ENCODE measurements at regions not wholly inside any gene's neighbourhood (a gene's known extent, or its start where the extent isn't known, plus 50 kb on each side); places are given as distances from the start of the nearest gene placed in this dataset.

DNA sequence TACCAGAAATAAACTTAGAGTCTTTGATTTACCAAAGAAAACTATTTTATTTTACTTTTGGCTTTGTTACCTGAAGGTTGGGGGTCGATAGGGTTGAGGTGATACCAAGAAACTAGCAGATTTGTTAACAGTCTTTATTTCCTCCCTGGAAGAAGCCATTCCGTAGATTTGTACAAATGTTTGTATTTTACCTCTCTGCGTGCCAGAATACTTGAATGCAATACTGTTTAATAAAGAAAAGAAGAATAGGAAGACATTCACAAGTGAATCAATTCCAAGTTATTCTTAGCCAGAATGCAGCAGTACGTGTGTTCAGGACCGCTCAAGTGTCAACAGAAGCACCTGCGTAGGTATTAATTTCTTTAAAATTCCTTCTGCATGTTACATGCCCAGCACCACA lies 260.3 kb upstream of the TENM3 start:
- DNase-seq (ENCODE audit: low read depth in 4 of 4, low spot score in 2 of 4), result no peak

DNA sequence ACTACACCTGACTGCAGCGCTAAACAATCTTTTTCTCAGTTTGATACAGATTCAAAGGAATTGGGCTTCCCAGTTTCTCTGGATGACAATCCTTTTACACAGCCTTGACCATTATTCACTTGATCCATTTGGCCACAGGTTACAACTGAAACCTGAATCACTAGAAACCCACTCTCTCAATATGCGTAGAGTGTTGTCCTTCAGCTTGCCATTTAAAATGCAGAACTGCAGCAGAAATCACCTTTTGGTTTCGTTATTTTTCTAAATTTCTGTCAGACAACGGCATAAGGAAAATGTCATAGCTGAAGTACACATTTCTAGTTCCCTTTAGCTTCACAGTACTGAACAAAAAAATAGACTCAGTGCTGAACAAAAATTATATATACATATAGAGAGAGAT lies 255.8 kb upstream of the TENM3 start:
- DNase-seq (ENCODE audit: low read depth in 4 of 4, low spot score in 2 of 4), result no peak

DNA sequence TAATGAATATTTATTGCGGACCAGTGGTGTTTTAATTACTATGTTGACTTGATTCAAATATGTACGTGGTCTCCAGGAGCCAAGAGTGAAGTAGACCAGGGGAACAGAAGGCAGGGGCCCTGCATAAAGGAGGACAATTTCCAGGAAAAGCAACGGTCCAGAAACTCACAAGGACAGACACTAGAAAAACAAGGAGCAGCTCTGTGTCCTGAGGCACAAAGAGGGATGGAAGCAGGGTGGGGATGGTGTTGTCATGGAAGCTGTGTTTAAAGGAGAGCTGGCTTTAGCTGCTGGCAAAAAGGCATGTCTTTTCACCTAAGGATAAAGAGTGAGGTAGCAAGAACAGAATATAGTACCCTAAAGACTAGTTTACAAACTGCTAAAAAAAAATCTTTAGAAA lies 254.1 kb upstream of the TENM3 start:
- no peak for DNase-seq (ENCODE audit: low read depth in 4 of 4, low spot score in 2 of 4)

DNA sequence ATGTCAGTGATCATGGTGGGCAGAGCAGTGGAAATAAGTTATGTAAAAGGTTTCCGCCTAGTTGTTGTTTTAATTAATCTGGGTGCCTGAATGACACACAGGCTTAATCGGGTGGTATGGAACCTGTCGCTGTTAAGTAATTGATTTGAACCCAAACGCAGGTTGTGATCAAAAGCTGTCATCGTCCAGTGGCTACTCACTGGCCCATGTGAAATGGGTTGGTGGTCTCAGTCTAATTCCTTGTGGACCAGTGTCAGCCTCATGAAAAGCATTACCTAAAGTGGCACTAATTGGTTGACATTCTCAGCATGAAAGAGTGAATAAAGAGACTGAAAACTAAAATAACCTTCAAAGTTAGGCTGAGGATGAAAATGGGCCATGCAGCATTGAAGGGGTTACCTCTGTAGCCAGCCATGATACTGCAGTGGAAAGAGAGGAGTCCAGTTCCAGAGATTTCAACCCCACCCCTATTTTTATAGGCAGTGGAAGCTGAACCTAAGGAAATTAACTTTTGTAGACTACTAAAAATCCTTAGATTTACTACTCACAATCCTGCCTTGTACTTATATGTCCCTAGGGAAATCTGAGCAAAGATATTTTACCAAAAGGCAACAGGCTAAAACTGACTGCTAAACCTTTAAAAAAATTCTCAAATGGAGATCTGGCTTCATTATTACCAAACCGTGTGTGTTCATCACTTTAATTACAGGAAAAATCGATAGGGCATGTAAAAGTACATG lies 251.7 kb upstream of the TENM3 start:
- no peak for DNase-seq (ENCODE audit: low read depth in 4 of 4, low spot score in 2 of 4)

DNA sequence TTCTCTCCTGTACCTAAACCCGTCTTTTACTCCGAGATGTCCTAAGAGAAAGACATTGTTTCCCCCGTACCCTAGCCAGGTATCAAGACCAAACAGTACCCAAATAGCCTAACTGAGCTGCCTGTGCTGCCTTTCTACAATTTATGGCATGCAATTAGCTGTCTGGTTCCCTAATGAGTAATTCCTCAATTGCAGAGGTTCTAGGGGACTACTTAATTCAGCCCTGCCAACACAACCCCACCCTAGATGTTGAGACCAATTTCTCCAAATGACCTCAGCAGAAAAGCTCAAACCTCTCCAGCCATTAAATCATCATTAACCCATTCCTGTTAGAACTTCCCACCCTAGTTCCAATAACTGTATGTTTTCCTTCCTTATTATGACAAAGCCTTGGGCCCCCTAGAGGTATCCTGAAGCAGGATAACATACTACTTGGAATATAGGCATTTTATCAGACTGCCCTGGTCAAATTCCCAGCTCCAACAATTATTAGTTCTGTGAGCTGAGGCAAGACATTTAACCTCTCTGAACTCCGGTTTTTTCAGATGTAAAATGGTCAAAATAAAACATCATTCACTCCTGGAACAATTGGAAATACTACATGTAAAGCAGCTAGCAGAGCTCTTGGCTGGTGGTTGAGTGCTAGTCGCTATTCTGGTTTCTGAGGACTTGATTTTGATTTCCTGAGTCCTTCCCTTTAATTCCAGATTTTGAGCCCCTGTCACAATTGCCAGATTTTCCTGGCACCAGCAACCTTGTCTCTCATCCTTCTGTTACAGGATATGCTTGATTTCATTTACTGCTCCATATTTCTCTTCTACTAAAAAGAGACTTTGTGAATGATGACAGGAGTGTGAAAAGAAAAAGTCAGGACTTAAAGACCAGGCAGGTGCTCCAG lies 244.6 kb upstream of the TENM3 start:
- no peak for DNase-seq (ENCODE audit: low read depth in 4 of 4, low spot score in 2 of 4)

DNA sequence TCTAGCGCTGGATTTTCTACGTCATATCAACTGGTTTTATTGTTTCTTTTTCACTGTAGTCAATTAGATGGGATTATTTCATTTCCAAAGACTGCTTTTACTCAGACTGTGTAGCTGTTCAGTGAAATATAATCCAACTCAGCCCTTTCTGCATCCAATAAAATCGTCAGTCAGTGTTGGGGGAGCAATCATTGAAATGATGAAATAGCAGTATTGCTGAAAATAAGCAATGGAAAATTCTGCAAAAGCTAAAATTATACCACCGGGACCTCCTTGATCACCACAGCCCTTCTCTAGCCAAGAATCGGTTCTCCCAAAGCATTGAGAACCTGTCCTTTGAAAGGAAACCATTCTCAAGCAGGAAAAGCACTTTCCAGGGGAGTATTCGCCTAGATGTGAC lies 243.1 kb upstream of the TENM3 start:
- DNase-seq (ENCODE audit: low read depth in 4 of 4, low spot score in 2 of 4), result no peak

DNA sequence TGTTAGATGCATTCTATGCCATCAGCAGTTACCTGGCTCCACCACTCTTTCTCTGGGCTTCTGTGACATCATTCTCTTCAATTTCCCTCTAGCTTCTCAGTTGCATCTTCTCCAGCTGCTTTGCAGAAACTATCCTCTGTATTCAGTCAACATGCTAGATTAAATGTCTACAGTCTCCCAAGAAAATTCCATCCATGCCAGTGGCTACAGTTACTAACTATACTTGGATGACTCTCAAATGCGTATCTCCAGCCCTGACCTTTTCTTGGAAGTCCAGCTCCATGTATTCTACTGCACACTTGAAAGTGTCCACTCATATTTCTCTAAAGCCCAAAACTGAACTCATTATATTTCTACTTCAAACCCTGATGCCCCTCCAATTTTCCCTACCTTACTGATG lies 232.3 kb upstream of the TENM3 start:
- no peak for DNase-seq (ENCODE audit: low read depth in 4 of 4, low spot score in 2 of 4)

DNA sequence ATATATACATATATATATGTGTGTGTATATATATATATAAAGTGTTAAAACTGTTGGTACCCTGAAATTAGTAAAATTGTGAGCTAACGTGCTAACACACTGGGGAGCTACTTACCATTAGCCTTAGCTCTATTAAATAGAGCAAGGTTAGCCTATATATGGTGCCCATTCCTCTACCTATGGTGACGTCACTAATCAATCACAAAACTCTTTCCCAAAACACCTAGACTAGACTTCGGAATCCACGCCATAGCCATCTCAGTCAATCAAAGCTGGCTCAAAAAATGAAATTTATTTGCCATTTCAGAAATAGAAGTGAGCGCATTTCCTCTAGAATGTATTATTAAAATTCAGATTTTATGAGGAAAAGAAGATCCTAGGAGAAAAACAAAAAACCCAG lies 229.0 kb upstream of the TENM3 start:
- no peak for DNase-seq (ENCODE audit: low read depth in 4 of 4, low spot score in 2 of 4)

DNA sequence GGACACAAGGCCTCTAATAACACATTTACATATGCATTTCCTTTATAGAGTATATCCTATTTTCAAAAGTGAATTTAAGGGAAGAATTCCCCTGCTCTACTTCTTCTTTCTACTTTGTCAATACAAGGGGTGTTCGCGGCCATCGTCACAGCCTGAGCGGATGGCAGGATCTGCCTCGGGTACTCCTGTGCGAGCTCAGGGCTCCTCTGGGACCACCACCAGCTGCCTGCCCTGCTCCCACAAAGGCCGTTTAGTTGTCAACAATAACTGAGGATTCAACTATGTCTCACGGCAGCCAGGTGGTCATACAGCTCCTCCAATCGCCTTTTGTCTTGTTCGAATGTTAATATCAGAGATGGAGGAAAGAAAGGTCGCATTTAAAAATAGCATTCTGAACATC lies 228.2 kb upstream of the TENM3 start:
- DNase-seq (ENCODE audit: low read depth in 4 of 4, low spot score in 2 of 4), result no peak

DNA sequence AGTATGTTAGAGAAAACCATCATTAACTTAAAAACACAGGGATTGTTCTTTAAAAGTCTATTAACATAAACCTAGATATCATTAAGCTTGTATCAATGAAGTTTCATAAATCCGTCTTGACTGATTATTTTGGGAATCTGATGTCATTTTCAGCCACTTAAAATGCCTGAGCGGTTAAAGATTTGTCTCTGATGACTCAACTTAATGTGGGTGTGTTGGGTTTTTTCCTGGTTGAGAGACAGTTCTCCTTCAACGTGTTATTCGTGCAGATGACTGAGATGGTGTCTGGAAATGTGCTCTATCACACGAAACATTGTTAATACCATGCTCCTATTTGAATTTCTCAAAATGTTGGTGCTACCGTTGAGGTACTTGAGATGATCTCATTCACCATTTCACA lies 227.3 kb upstream of the TENM3 start:
- DNase-seq (ENCODE audit: low read depth in 4 of 4, low spot score in 2 of 4), result no peak

DNA sequence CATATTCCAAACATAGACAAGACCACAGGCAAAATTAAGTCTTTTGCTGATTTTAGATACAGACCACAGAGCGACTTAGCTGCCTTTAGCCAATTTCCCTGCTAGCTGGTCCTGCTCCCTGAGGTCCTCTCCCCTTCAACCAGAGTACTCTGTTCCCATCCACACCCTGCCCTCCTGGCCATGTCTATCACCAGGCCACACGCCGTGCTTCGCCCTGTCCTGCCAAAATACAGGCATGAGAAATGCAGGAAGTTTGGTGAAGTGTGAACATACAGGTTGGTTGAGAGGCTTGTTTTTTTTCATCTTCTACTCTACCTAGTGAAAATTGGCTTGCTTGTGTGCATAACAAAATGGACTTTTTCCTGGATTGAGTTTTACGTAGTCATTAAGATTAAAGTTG lies 226.2 kb upstream of the TENM3 start:
- no peak for DNase-seq (ENCODE audit: low read depth in 4 of 4, low spot score in 2 of 4)

DNA sequence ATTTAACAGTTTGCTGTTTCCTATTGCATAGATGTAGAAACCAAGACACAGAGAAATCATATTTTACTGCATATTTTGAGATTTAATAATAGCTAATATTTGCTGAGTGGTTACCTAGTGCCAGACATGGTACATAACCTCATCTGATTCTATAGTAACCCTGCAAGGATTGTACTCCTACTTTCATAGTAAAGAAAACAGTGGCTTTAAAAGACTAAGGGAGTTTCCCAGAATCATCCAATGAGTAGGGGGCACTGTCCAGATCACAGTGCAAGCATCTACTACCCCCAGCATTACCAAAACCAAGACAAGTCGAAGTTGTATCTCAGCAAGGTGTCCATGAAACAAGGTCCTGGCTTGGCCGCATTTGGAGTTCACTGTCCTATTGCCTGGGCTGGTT lies 224.5 kb upstream of the TENM3 start:
- no peak for DNase-seq (ENCODE audit: low read depth in 4 of 4, low spot score in 2 of 4)

DNA sequence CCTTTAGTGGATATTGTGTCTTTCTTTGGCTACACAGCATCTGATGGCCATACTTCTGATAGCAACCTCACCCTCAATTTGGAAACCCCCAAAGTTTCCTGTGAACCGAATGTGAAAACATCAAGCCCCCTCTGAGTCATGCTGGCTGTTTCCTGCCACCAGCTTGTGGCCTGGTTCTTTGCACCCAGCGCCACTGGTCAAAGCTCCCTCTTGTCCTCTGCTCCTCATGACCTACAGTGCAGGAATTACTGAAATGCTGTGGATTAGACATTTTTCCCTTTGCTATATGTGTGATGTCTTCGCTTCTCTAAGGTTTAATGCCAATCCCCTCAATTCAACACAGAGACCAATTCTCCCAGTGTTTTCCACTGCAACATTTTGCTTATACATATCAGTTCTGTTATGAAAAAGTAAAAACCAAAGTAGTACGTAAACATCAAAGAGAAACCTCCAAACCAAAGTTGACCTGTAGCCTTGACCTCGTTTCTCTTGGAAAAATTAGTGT lies 224.0 kb upstream of the TENM3 start:
- no peak for DNase-seq (ENCODE audit: low read depth in 4 of 4, low spot score in 2 of 4)

DNA sequence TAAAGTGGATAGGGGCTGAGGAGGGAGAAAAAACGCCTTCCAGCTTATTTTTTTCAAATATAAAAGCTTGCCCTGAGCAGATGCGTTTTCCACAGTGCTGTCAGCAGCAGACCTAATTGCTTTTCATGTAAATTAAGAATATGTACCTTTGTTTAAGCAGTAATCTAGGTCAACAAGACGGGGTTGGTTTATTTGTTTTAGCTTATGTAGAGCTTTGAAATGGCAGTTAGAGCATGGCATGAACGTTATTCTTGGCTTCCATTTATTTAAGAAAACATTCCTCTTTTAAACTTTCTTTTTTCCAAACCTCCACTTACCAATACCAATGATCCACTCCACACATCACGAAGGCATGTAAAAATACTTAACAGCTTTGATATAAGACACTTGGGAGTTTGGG lies 220.3 kb upstream of the TENM3 start:
- DNase-seq (ENCODE audit: low read depth in 4 of 4, low spot score in 2 of 4), result no peak

DNA sequence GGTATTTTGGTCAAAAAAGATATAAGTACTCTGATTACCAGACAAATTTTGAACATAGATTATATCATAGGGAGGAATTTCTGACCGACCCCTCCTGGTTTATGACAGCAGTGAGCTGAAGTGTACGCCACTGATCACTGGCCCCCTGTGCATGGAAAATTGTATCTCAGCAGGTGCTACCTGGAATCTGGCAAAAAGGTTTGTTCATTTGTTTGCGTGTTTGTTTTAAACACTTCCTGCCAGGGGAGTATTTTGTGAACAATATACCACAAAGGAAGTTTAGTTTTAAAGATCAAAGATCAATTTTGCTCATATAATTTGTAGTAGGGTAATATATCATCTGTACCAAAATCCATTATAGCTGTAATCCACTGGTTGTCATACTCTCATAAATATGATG lies 219.7 kb upstream of the TENM3 start:
- no peak for DNase-seq (ENCODE audit: low read depth in 4 of 4, low spot score in 2 of 4)

DNA sequence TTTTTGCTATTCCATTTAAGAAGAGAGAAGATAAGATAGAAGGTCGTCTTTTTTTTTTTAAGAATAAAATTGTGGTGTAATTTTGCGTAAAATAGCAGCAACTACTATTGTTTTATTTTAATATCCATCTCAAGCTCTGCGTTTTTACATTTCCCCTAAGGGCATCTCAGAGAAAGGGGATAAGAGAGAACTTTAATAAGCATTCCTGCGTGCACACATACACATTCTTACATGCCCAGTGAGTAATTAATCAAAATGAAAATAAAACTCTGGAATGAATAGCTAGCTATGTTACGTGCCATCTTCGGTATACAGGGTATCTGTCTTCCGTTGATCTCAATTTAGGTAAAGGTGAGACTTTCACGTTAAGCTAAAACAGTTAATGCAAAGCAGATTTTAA lies 200.3 kb upstream of the TENM3 start:
- no peak for DNase-seq (ENCODE audit: low read depth in 4 of 4, low spot score in 2 of 4)

DNA sequence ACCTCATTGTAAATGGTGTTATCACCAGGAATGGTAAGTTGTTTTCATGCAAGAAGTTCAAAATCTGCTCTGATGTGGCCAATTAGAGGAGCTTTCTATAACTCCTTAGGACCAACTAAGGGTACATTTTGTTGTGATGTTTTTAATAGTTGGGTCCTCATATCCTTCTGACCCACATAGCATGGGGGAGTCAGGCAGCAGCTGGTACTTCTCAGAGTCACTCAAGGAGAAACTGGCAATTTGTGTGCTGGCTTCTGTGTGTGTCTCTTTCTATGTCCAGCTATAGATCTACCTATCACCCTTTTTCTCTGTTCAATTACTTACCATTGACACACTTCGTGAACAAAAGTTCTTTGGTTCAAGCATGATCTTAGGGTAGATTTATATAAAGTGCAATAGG lies 194.3 kb upstream of the TENM3 start:
- no peak for DNase-seq (ENCODE audit: low read depth in 4 of 4, low spot score in 2 of 4)

DNA sequence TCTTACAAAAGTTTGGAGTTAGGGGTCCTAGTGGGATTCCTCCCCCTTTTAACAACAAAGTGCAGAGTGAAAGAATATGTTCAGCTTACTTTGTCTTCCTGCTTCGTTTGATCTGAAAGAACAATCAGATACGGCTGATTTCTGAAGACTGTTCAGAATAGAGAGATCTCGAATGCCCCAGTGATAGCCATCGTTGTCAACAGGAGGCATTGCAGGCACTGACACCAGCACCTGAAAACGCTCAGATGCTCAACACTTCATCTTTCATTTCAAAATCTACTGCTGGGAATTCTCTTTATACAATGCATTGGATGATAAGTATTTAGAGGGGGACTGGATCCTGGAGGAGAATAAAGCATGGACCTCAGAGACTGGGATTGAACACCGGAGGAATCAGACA lies 186.3 kb upstream of the TENM3 start:
- no peak for DNase-seq (ENCODE audit: low read depth in 4 of 4, low spot score in 2 of 4)

DNA sequence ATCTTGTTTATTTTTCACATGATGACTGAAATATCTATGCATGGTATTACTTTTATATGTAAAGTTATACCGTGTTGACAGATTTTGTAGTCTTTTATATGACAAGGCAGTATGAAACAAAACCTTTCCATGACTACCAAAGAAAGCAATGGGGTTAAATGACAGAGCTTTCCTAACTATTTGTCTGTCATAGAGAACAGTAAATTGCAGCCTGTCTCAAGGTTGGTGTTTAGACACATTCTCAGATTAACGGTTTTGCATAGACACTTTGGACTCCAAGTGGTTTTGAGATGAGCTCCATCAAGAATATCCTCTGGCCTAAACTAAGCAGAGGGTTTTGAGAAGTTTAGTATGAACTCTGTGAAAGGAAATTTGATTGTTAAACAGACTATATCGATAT lies 180.7 kb upstream of the TENM3 start:
- no peak for DNase-seq (ENCODE audit: low read depth in 4 of 4, low spot score in 2 of 4)

DNA sequence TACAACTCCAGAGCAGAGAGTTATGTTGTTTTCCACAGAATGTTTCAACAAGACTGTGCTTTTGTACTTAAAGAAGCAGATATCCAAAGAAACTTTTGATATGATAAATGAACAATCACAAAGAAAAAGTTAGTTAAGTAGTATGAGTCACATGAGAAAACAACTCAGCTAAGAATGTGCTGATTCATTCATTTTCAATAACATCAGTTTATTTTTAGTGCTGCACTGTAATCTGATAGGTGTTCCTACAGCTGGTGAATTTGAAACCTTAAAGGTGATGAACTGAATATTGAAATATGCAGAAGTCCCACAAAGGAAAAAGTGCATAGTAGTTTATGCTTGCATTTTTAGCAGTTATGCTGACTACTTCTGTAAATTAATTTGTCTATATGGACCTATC lies 180.3 kb upstream of the TENM3 start:
- no peak for DNase-seq (ENCODE audit: low read depth in 4 of 4, low spot score in 2 of 4)

DNA sequence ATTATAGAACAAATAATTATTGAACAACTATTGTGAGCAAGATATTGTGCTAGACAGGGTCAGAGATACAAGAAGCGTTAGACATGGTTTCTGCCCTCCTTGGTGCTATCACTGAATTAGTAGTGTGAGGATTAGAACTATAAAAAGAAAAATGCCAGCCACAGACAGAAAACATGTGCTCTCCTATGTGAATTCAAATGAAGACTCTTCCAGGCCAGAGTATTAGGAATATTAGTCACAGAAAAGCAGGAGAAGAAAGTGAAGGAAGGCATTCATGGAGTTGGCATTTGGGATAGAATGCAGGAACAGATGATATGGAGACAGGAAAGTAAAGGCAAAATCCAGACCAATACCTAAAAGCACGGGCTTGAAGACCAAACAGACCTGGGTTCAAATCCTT lies 179.6 kb upstream of the TENM3 start:
- no peak for DNase-seq (ENCODE audit: low read depth in 4 of 4, low spot score in 2 of 4)

DNA sequence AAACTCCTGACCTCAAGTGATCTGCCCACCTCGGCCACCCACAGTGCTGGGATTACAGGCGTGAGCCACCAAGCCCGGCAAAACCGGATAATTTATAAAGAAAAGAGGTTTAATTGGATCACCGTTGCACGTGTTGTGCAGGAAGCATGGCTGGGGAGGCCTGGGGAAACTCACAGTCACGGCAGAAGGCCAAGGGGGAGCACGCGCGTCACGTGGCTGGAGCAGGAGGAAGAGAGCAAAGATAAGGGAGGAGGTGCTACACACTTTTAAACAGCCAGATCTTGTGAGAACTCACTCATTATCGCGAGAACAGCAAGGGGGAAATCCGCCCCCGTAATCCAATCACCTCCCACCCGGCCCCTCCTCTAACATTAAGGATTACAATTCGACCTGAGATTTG lies 177.9 kb upstream of the TENM3 start:
- DNase-seq (ENCODE audit: low read depth in 4 of 4, low spot score in 2 of 4), result no peak
